B cell (primary cell): ENCODE measurements at regions not wholly inside any gene's neighbourhood (a gene's known extent, or its start where the extent isn't known, plus 50 kb on each side); places are given as distances from the start of the nearest gene placed in this dataset.

Experiments
- CTCF ChIP-seq: fragments of 200-600 bp; IDR thresholded peaks from one replicate; pipeline ENCODE4 v1.8.0; 2022; ENCODE audit warnings: antibody characterized with exemption, mild to moderate bottlenecking
- EZH2 ChIP-seq: IDR thresholded peaks from 2 replicates; pipeline ENCODE4 v1.6.1; 2012; ENCODE audit warnings: borderline replicate concordance, low read depth, mild to moderate bottlenecking, moderate library complexity, low read length; ENCODE audit not compliant: insufficient read depth, poor library complexity, severe bottlenecking

- TF ChIP-seq CTCF (no peak), EZH2 (no peak)
Observed at GRCh38 chr9:99411068-99411467, 189.0 kb downstream of the SEC61B start.
